OCI-LY1 (cell line): ENCODE measurements at regions not wholly inside any gene's neighbourhood (a gene's known extent, or its start where the extent isn't known, plus 50 kb on each side); places are given as distances from the start of the nearest gene placed in this dataset.

ENCODE experiments used
- CTCF ChIP-seq: fragments of 200-600 bp; sonication (generic), shearing (Covaris generic); IDR thresholded peaks from 2 replicates; pipeline ENCODE4 v1.5.1; 2017; ENCODE audit warnings: mild to moderate bottlenecking, antibody characterized with exemption, low read length, moderate library complexity, mixed read lengths
- EZH2 ChIP-seq: fragments of 200-600 bp; sonication (generic), shearing (Covaris generic); IDR thresholded peaks from 2 replicates; pipeline ENCODE4 v1.8.0; 2017; ENCODE audit warnings: borderline replicate concordance, mixed run types, mild to moderate bottlenecking, antibody characterized with exemption, low read length, moderate library complexity, mixed read lengths

GRCh38 chr12:75587340-75588106 is 76.1 kb upstream of the KRR1 start:
- TF ChIP-seq CTCF (no peak), EZH2 (no peak)
